Thymus (tissue), 11 donors: ENCODE measurements at regions not wholly inside any gene's neighbourhood (a gene's known extent, or its start where the extent isn't known, plus 50 kb on each side); places are given as distances from the start of the nearest gene placed in this dataset.
A peak's percentile ranks its signal among the peaks of the same experiment; 100 is the strongest.
"Not testable (repeated sequence)": the region's sequence is repeated elsewhere in the genome, so short reads cannot be mapped to it uniquely, and the experiment has no call there.

Experiments used
- DNase-seq, 9 donors: peaks; one replicate each; pipeline ENCODE4 v3.0.0-alpha.2; 2013; ENCODE audit warnings: low spot score in 9 of 9, low read depth in 6 of 9, missing footprints in 1 of 9
- H3K27ac ChIP-seq, 2 donors: one replicate each; pipeline ENCODE4 v1.5.1; 2013; ENCODE audit warnings: control low read depth in 1 of 2, low read depth in 1 of 2, low read length in 1 of 2, mild to moderate bottlenecking in 1 of 2, moderate library complexity in 1 of 2
- H3K27me3 ChIP-seq, 2 donors: one replicate each; pipeline ENCODE4 v1.5.1; 2013; ENCODE audit warnings: low read length in 1 of 2; ENCODE audit not compliant: control insufficient read depth in 2 of 2, insufficient read depth in 1 of 2
- H3K36me3 ChIP-seq, 2 donors: one replicate each; pipeline ENCODE4 v1.5.1; 2013; ENCODE audit warnings: low read length in 1 of 2, mild to moderate bottlenecking in 1 of 2, moderate library complexity in 1 of 2; ENCODE audit not compliant: control insufficient read depth in 2 of 2, insufficient read depth in 2 of 2
- H3K4me1 ChIP-seq, 2 donors: one replicate each; pipeline ENCODE4 v1.5.1; 2013; ENCODE audit warnings: low read length in 2 of 2; ENCODE audit not compliant: control insufficient read depth in 2 of 2, insufficient read depth in 2 of 2
- H3K4me3 ChIP-seq, 2 donors: one replicate each; pipeline ENCODE4 v1.5.1; 2013; ENCODE audit warnings: low read length in 2 of 2, control low read depth in 1 of 2, mild to moderate bottlenecking in 1 of 2
- H3K9me3 ChIP-seq, 2 donors: one replicate each; pipeline ENCODE4 v1.5.1; 2013; ENCODE audit warnings: low read length in 1 of 2, mild to moderate bottlenecking in 1 of 2; ENCODE audit not compliant: control insufficient read depth in 2 of 2, insufficient read depth in 1 of 2
- WGBS: extraction: QIAGEN DNeasy Blood & Tissue Kit; methylation state at CpG from one replicate; pipeline ENCODE4 v1.1.7; 2013; 5-methylcytosine and 5-hydroxymethylcytosine counted together
- donor health status: healthy.

DNA sequence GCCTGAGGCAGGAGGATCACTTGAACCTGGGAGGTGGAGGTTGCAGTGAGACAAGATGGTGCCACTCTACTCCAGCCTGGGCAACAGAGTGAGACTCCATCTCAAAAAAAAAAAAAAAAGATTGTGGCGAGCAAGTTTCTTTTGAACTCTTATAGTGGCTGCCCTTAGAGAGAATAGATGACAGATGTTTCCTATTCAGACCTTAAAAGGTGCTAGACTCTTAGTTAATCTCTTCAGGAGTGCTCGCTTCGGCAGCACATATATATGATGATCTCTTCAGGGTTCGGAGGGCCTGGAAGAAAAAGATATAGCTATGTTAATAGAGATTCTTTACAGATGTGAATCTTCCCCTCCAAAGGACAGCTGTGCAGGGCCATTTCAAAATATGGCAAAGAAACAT lies 73.1 kb upstream of the AMN1 start:
- H3K27ac ChIP-seq = no peak overlapping the region
- no peaks in the 10 kb centered on the region for H3K27me3 ChIP-seq
- peaks cover 3 to 22% of the 10 kb centered on the region in 2 donors for H3K4me1 ChIP-seq
- WGBS = 19% methylated on average over 4 of the region's 4 CpGs
- H3K4me3 ChIP-seq = no peak overlapping the region
- no peaks in the 10 kb centered on the region for H3K9me3 ChIP-seq
- peak in 1 of 9 donors; percentile 54 for DNase-seq
- H3K36me3 ChIP-seq = no peaks in the 10 kb centered on the region

DNA sequence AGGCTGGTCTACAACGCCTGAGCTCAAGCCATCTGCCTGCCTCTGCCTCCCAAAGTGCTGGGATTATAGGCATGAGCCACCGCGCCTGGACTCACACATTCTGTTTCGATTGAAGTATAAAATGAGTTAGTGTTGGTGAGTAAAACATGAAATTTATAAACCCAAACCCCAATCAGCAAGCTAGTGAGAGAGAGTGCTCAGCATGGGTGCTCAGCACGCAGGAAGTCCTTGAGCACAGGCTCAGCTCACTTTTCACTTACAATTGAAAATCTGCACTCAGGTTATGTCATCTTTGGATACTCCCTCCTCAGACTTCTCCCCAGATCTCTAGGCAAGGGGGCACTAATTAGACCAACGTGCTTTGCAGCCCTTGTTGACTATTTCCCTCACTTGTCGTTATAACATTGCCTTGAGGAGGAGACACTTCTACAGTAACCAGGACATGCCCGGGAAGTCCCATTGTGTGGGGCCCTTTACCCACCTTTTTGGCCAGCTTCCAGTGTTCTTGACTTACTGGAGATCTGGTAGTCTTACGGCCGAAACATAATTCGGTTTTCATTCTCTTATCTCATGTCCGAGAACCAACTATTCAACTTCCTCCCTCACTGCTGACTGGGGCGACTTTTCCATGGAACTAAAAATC lies 68.5 kb upstream of the AMN1 start:
- 95% methylated on average over 13 of the region's 13 CpGs for WGBS
- no peak overlapping the region for H3K27ac ChIP-seq

DNA sequence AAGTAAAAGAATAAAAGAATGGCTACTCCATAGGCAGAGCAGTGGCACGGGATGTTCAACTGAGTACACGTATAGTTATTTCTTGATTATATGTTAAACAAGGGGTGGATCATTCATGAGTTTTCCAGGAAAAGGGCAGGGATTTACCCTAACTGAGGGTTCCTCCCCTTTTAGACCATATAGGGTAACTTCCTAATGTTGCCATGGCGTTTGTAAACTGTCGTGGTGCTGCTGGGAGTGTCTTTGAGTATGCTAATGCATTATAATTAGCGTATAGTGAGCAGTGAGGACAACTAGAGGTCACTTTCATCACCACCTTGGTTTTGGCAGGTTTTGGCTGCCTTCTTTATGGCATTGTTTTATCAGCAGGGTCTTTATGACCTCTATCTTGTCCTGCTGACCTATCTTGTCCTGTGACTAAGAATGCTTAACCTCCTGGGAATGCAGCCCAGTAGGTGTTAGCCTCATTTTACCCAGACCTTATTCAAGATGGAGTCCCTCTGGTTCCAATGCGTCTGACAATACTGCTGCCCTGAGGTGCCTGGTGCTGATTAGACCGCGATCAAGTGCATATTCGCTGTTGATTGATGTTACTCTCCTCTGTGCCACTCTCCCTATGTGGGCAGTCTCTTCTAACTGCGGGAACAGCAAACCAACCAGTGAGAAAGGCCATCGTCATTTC lies 67.6 kb upstream of the AMN1 start:
- peaks cover 0 to 6% of the 10 kb centered on the region in 2 donors for H3K9me3 ChIP-seq
- H3K4me3 ChIP-seq = no peak overlapping the region
- no peaks in the 10 kb centered on the region for H3K27me3 ChIP-seq
- H3K36me3 ChIP-seq = no peaks in the 10 kb centered on the region
- DNase-seq = no peak
- peaks cover 0 to 10% of the 10 kb centered on the region in 2 donors for H3K4me1 ChIP-seq
- H3K27ac ChIP-seq = no peak overlapping the region
- 97% methylated on average over 11 of the region's 11 CpGs for WGBS

More for the DNA sequence above, 68.5 kb upstream of the AMN1 start:
- Histone ChIP-seq H3K9me3 (no peaks in the 10 kb centered on the region), H3K4me1 (peaks cover 0 to 13% of the 10 kb centered on the region in 2 donors), H3K27me3 (no peaks in the 10 kb centered on the region), H3K4me3 (no peak overlapping the region), H3K36me3 (no peaks in the 10 kb centered on the region)
- DNase-seq = no peak

DNA sequence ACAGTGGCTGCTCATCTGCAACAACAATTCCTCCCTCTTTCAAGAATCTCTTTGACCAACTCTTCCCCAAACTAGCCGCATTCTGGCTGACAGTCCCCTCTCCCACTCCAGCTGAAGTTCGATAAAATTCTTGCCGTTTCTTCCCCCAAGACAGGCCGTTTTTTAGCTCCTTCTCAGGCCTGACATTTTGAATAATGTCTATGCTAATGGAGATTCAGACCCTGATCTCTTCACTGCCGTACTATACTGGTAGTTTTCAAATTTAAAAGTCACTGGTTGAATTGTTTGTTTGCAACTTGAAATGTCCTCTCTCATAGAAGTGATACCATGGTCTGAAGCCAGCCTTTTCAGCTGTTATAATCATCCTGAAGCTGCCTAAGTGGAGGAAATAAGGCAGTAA lies 65.9 kb upstream of the AMN1 start:
- Histone ChIP-seq H3K27me3 (no peaks in the 10 kb centered on the region), H3K4me3 (no peak overlapping the region), H3K9me3 (peaks cover 0 to 6% of the 10 kb centered on the region in 2 donors), H3K4me1 (peaks cover 0 to 13% of the 10 kb centered on the region in 2 donors), H3K27ac (no peak overlapping the region), H3K36me3 (no peaks in the 10 kb centered on the region)
- DNase-seq = no peak
- 92% methylated on average over 5 of the region's 5 CpGs for WGBS

DNA sequence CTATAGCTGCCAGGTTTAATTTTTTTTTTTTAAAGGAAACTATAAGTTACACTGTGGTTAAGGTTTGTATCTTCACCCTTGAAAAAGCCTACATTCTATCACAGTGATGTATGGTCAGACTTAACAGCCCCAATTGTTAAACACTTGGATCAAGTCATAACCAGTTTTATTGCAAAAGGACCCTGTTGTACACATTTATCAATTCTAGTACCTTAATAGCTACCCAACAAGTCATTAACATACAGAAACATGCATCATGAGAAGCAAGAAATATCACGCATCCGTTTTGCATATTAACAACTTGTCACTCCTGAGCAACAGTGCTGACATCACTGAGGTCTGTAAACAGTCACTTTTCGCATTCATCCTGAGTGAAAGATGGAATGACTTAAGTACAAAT lies 62.4 kb upstream of the AMN1 start:
- not testable (repeated sequence) for H3K27me3 ChIP-seq, H3K36me3 ChIP-seq, H3K4me1 ChIP-seq, H3K9me3 ChIP-seq, DNase-seq, H3K4me3 ChIP-seq, H3K27ac ChIP-seq
- 99% methylated on average over 3 of the region's 3 CpGs for WGBS

DNA sequence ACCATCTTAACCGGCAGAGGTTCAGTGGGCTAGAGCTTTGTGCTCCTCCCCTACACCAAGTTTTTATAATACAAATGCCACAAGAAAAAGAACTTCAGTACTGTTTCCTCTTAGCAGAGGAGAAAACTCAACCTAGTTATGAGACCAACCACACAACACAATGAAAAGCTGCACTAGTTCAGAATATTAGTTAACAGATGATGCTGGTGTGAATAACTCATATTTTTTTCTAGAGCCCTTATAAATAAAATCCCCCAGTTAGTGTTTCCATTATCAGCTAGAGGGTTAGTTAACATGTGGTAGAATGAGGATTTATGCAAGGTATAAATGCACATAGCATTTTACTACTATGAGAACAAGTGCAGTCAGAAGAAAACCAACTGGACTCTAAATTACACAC lies 61.9 kb upstream of the AMN1 start:
- Histone ChIP-seq H3K4me1 (peaks cover 0 to 5% of the 10 kb centered on the region in 2 donors), H3K9me3 (peaks cover 0 to 6% of the 10 kb centered on the region in 2 donors), H3K27ac (no peak overlapping the region), H3K27me3 (no peaks in the 10 kb centered on the region), H3K36me3 (no peaks in the 10 kb centered on the region), H3K4me3 (no peak overlapping the region)
- peak in 1 of 9 donors; percentile 60 for DNase-seq
- WGBS = 0% methylated on average over 1 of the region's 1 CpG

DNA sequence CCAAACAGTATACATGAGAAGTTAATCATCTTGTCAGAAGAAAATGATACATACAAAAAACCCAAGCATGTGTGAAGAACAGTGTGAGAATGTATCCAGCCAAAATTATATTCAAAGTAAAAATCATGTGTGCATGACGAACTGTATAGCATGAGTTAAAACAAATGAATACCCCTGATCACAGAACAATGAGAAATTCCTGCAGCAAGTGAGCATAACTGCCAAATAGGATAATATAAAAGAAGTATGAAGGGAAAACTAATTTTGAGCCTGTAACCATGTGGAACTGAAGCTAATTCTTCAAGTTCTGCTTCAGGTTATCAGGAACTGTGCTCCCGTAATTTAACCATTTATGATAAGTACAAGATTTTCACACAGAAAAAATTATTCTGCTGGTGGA lies 56.5 kb upstream of the AMN1 start:
- no peaks in the 10 kb centered on the region for H3K36me3 ChIP-seq
- 97% methylated on average over 2 of the region's 2 CpGs for WGBS
- H3K27me3 ChIP-seq = no peaks in the 10 kb centered on the region
- H3K4me1 ChIP-seq = peaks cover 0 to 4% of the 10 kb centered on the region in 2 donors
- no peak overlapping the region for H3K27ac ChIP-seq
- H3K4me3 ChIP-seq = no peak overlapping the region
- DNase-seq = no peak
- peaks cover 0 to 4% of the 10 kb centered on the region in 2 donors for H3K9me3 ChIP-seq

DNA sequence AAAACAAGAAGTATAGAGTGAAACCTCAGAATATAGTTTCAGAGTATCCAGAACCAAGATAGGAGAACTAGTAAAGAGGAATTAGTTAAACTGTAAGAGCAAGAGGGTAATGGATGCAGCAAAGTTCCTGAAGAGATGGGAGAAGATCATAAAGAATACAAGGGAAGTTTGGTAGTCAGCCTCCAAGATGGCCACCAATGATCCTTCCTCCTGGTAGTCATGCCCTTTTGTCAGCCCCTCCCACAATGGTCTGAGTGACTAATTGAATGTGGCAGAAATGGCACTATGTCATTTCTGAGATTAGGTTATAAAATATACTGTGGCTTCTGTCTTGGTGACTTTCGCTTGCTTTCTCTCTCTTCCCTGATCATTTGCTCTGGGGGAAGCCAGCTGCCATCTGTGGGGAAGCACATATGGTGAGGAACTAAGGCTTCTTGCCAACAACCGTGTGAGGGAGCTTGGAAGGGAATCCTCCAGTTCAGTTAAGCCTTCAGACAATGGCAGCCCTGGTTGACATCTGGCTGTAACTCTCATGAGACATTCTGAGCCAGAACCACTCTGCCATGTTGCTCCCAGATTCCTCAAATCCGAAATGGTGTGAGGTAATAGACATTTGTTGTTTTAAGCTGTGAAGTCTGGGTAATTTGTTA lies 55.3 kb upstream of the AMN1 start:
- no peak overlapping the region for H3K4me3 ChIP-seq
- DNase-seq = no peak
- WGBS = 90% methylated on average over 3 of the region's 3 CpGs
- H3K27me3 ChIP-seq = no peaks in the 10 kb centered on the region
- no peak overlapping the region for H3K27ac ChIP-seq
- peaks cover 0 to 4% of the 10 kb centered on the region in 2 donors for H3K9me3 ChIP-seq
- no peaks in the 10 kb centered on the region for H3K36me3 ChIP-seq
- H3K4me1 ChIP-seq = no peaks in the 10 kb centered on the region

DNA sequence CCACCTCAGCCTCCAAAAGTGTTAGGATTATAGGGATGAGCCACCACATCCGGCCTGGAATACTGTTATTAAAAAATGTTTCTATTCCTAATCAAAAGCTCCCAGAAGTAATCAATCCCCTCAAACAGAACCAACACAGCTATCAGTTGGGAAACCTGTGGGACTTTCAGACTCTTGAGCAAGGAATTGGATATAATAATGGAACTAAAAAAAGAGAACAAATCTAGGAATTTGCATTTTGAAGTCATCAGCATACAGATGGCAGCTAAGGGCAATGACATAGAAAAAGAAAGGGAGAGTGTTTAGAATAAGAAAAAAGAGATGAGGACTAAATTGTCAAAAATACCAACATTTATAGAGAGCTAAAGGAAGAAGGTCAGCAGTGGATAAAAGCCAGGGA lies 54.7 kb upstream of the AMN1 start:
- Histone ChIP-seq H3K27me3 (no peaks in the 10 kb centered on the region), H3K4me1 (no peaks in the 10 kb centered on the region), H3K4me3 (no peak overlapping the region), H3K36me3 (no peaks in the 10 kb centered on the region), H3K9me3 (peaks cover 0 to 4% of the 10 kb centered on the region in 2 donors), H3K27ac (no peak overlapping the region)
- 100% methylated on average over 1 of the region's 1 CpG for WGBS
- DNase-seq = no peak
